Cardiac muscle cell (in vitro differentiated cells and primary cell): ENCODE measurements at regions not wholly inside any gene's neighbourhood (a gene's known extent, or its start where the extent isn't known, plus 50 kb on each side); places are given as distances from the start of the nearest gene placed in this dataset.

Experiments
- DNase-seq, 2 donors: peaks; one replicate each; pipeline versions ENCODE4 v3.0.0 to v3.0.0-alpha.2; 2010 to 2017; ENCODE audit warnings: low read depth in 1 of 2, low spot score in 1 of 2
- H3K27ac ChIP-seq: fragments of 200-600 bp; sonication (generic); 2 replicates; pipeline ENCODE4 v1.5.1; 2016
- H3K27me3 ChIP-seq: fragments of 200-600 bp; sonication (generic); 2 replicates; pipeline ENCODE4 v1.6.0; 2016; ENCODE audit warnings: control low read depth
- H3K36me3 ChIP-seq: fragments of 200-600 bp; sonication (generic); 2 replicates; pipeline ENCODE4 v1.5.1; 2016; ENCODE audit warnings: control low read depth
- H3K4me1 ChIP-seq: fragments of 200-600 bp; sonication (generic); 2 replicates; pipeline ENCODE4 v1.8.1; 2017; ENCODE audit warnings: low read depth, mild to moderate bottlenecking, mixed run types
- H3K4me3 ChIP-seq: fragments of 200-600 bp; sonication (generic); 2 replicates; pipeline ENCODE4 v1.5.1; 2016; ENCODE audit warnings: mild to moderate bottlenecking
- H3K9me3 ChIP-seq: fragments of 200-600 bp; sonication (generic); 2 replicates; pipeline ENCODE4 v1.5.1; 2017; ENCODE audit warnings: low read depth, mild to moderate bottlenecking, control low read depth
- CTCF ChIP-seq: IDR thresholded peaks from 2 replicates; pipeline ENCODE4 v1.5.1; 2012; ENCODE audit warnings: low read depth, mild to moderate bottlenecking, low read length

DNA sequence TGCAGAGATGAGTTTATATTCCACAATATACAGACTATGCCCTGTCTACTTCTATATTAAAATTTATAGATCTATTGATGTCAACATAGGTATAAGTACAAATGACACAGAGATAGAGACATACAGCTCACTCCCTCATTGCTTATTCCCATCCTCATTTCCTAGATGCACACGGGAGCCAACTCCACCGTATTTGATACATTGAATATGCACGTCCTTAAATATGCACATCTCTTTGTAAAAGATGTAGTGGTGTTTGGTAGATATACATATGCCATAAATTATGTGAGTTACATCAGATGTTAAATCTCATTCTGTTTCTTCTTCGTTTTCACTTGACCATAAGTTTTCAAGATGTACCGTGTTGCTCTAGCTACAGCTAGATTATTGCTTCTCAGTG, 179.2 kb upstream of the RAB6C start:
- Histone ChIP-seq H3K4me3 (no peak overlapping the region), H3K4me1 (no peaks in the 10 kb centered on the region), H3K36me3 (no peaks in the 10 kb centered on the region), H3K27me3 (no peaks in the 10 kb centered on the region), H3K9me3 (no peaks in the 10 kb centered on the region), H3K27ac (no peak overlapping the region)
- DNase-seq = no peak
- TF ChIP-seq CTCF = no peak

- no peak for DNase-seq
- Histone ChIP-seq H3K9me3 (no peaks in the 10 kb centered on the region), H3K4me1 (no peaks in the 10 kb centered on the region), H3K4me3 (no peak overlapping the region), H3K27ac (no peak overlapping the region), H3K27me3 (no peaks in the 10 kb centered on the region), H3K36me3 (no peaks in the 10 kb centered on the region)
- no peak for TF ChIP-seq CTCF
These were observed 178.8 kb upstream of the RAB6C start for GRCh38 chr2:129800686-129801085.

GRCh38 chr2:129801575-129801974, 177.9 kb upstream of the RAB6C start:
- peak in 1 of 2 donors; percentile 7 for DNase-seq
- TF ChIP-seq CTCF = no peak

GRCh38 chr2:129802290-129802689, 177.2 kb upstream of the RAB6C start:
- Histone ChIP-seq H3K27ac (no peak overlapping the region), H3K36me3 (no peaks in the 10 kb centered on the region), H3K9me3 (no peaks in the 10 kb centered on the region), H3K4me3 (no peak overlapping the region), H3K4me1 (no peaks in the 10 kb centered on the region), H3K27me3 (no peaks in the 10 kb centered on the region)
- no peak for DNase-seq
- no peak for TF ChIP-seq CTCF

More at GRCh38 chr2:129801575-129801974, 177.9 kb upstream of the RAB6C start:
- no peaks in the 10 kb centered on the region for H3K4me1 ChIP-seq
- H3K36me3 ChIP-seq = no peaks in the 10 kb centered on the region
- H3K27me3 ChIP-seq = no peaks in the 10 kb centered on the region
- H3K4me3 ChIP-seq = no peak overlapping the region
- H3K27ac ChIP-seq = no peak overlapping the region
- no peaks in the 10 kb centered on the region for H3K9me3 ChIP-seq

DNA sequence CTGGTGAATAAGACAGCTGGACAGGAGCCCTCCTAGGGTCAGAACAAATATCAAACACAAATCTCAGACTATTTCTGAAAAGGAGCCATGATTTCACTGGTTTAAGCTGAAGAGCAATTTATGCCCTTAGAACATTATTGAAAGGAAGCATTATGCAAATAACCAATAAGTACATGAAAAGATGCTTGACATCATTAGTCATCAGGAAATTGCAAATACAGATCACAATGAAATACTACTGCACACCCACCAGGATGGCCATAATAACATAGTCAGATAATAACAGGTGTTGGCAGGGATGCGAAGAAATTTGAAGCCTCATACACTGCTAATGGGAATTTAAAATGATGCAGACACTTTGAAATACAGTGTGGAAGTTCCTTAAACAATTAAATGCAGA, 176.4 kb upstream of the RAB6C start:
- H3K36me3 ChIP-seq = no peaks in the 10 kb centered on the region
- no peak for TF ChIP-seq CTCF
- no peaks in the 10 kb centered on the region for H3K4me1 ChIP-seq
- no peak overlapping the region for H3K4me3 ChIP-seq
- H3K9me3 ChIP-seq = no peaks in the 10 kb centered on the region
- no peak for DNase-seq
- no peaks in the 10 kb centered on the region for H3K27me3 ChIP-seq
- no peak overlapping the region for H3K27ac ChIP-seq

GRCh38 chr2:129803871-129804270, 175.6 kb upstream of the RAB6C start:
- Histone ChIP-seq H3K4me3 (no peak overlapping the region), H3K4me1 (no peaks in the 10 kb centered on the region), H3K36me3 (no peaks in the 10 kb centered on the region), H3K27ac (no peak overlapping the region), H3K27me3 (no peaks in the 10 kb centered on the region), H3K9me3 (no peaks in the 10 kb centered on the region)
- DNase-seq = no peak
- TF ChIP-seq CTCF = no peak
